Calu3 (cell line): ENCODE measurements at regions not wholly inside any gene's neighbourhood (a gene's known extent, or its start where the extent isn't known, plus 50 kb on each side); places are given as distances from the start of the nearest gene placed in this dataset.

Experiments
- BruUV-seq: library from RNA; stranded (reverse); fragments of 400-500 nt; replicated peaks from 2 replicates; lab custom pipeline; 2021; lab: Mats Ljungman, UMichigan
- CTCF ChIA-PET: fragments of 300-600 bp; sonication (Branson Sonifier 250); formaldehyde crosslinking; loops from one replicate; lab custom pipeline; 2022; ENCODE audit warnings: antibody characterized with exemption; lab: Charles Lee
- DNase-seq: peaks from one replicate; pipeline ENCODE4 v3.0.0; 2022
- H3K27ac Mint-ChIP-seq: one replicate; pipeline ENCODE4 v1.8.0; 2022; ENCODE audit warnings: mixed read lengths; ENCODE audit not compliant: unreplicated experiment
- H3K27me3 Mint-ChIP-seq: one replicate; pipeline ENCODE4 v1.8.0; 2022; ENCODE audit warnings: mixed read lengths; ENCODE audit not compliant: unreplicated experiment
- H3K36me3 Mint-ChIP-seq: one replicate; pipeline ENCODE4 v1.8.0; 2022; ENCODE audit warnings: mild to moderate bottlenecking, moderate library complexity, mixed read lengths; ENCODE audit not compliant: insufficient read depth, unreplicated experiment
- H3K4me1 Mint-ChIP-seq: one replicate; pipeline ENCODE4 v1.8.0; 2022; ENCODE audit warnings: mild to moderate bottlenecking, low read depth, mixed read lengths; ENCODE audit not compliant: unreplicated experiment
- H3K4me3 Mint-ChIP-seq: one replicate; pipeline ENCODE4 v1.8.0; 2022; ENCODE audit warnings: mild to moderate bottlenecking, low read depth, moderate library complexity, mixed read lengths; ENCODE audit not compliant: unreplicated experiment
- H3K9me3 Mint-ChIP-seq: one replicate; pipeline ENCODE4 v1.8.0; 2022; ENCODE audit warnings: low read depth, mixed read lengths; ENCODE audit not compliant: unreplicated experiment
- CTCF ChIP-seq: fragments of 200-600 bp; IDR thresholded peaks from one replicate; pipeline ENCODE4 v1.8.0; 2022; ENCODE audit warnings: antibody characterized with exemption; ENCODE audit not compliant: unreplicated experiment
- intact Hi-C: fragments of 100-400 bp; cut with micrococcal nuclease; formaldehyde crosslinking; loops from one replicate; pipeline ENCODE4 v1.10.0; 2022; ENCODE audit not compliant: unreplicated experiment

DNA sequence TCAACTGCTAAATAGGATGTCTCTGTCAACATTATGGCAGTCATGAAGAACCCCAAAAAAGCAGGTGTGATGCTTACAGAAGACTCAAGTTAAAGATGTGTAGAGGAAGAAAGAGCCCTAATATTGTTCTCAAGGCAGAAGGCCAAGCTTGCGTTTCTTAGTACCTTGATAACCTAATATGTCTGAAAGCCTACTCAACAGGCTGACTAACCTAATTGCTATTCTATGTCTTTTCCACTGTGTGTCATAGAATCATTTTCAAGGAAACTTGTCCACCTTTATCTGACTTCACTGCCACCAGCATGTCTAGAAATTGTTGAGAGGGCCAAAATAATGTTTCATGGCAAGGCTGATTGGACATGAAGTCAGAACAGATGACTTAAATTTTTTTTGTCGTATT, 373.2 kb downstream of the BTG1 start:
- H3K36me3 Mint-ChIP-seq: no peaks in the 10 kb centered on the region
- no peaks in the 10 kb centered on the region for H3K4me1 Mint-ChIP-seq
- H3K9me3 Mint-ChIP-seq: no peaks in the 10 kb centered on the region
- BruUV-seq: no TSS peak
- no peak for TF ChIP-seq CTCF
- no peaks in the 10 kb centered on the region for H3K27me3 Mint-ChIP-seq
- no peak overlapping the region for H3K27ac Mint-ChIP-seq
- DNase-seq: no peak
- CTCF ChIA-PET: no interaction called here
- intact Hi-C loops: no loop called here
- no peak overlapping the region for H3K4me3 Mint-ChIP-seq

- intact Hi-C loops: no loop called here
- no peak overlapping the region for H3K4me3 Mint-ChIP-seq
- H3K9me3 Mint-ChIP-seq: no peaks in the 10 kb centered on the region
- H3K27me3 Mint-ChIP-seq: no peaks in the 10 kb centered on the region
- CTCF ChIA-PET: no interaction called here
- no peak for TF ChIP-seq CTCF
- no TSS peak for BruUV-seq
- no peak for DNase-seq
- no peak overlapping the region for H3K27ac Mint-ChIP-seq
- H3K4me1 Mint-ChIP-seq: no peaks in the 10 kb centered on the region
- H3K36me3 Mint-ChIP-seq: no peaks in the 10 kb centered on the region
These were observed 375.9 kb downstream of the BTG1 start for GRCh38 chr12:91769736-91770135.

DNA sequence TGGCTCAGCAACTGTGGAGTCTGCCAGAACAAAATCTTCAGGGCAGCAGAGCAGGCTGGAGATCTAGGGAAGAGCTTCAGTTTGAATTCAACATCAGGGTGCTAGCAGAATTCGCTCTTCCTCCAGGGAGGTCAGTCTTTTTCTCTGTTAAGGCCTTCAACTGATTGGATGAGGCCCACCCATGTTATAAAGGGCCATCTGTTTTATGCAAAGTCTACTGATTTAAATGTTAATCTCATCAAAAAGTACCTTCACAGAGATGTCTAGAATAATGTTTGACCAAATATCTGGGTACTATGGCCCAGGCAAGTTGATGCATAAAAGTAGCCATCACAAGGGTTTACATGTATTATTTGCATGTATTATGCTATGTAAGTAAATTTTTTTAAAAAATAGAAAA, 378.4 kb downstream of the BTG1 start:
- Mint-ChIP-seq H3K27me3 (no peaks in the 10 kb centered on the region), H3K4me1 (no peaks in the 10 kb centered on the region), H3K4me3 (no peak overlapping the region), H3K9me3 (no peaks in the 10 kb centered on the region), H3K36me3 (no peaks in the 10 kb centered on the region), H3K27ac (no peak overlapping the region)
- intact Hi-C loops: no loop called here
- TF ChIP-seq CTCF: no peak
- CTCF ChIA-PET: no interaction called here
- no peak for DNase-seq
- no TSS peak for BruUV-seq

- H3K36me3 Mint-ChIP-seq: no peaks in the 10 kb centered on the region
- intact Hi-C loops: no loop called here
- H3K27ac Mint-ChIP-seq: no peak overlapping the region
- H3K4me1 Mint-ChIP-seq: no peaks in the 10 kb centered on the region
- no peak overlapping the region for H3K4me3 Mint-ChIP-seq
- H3K27me3 Mint-ChIP-seq: no peaks in the 10 kb centered on the region
- CTCF ChIA-PET: interaction anchor here (0.6 kb wide), 1 partner anchor 47 kb away, joined by 3 read pairs; no protein-coding TSS in a partner anchor
- no peak for TF ChIP-seq CTCF
- BruUV-seq: no TSS peak
- no peak for DNase-seq
- H3K9me3 Mint-ChIP-seq: no peaks in the 10 kb centered on the region
These were observed 379.2 kb downstream of the BTG1 start for GRCh38 chr12:91766454-91766853.
